Renal cortex interstitium (tissue), 11 donors: ENCODE measurements at regions not wholly inside any gene's neighbourhood (a gene's known extent, or its start where the extent isn't known, plus 50 kb on each side); places are given as distances from the start of the nearest gene placed in this dataset.

Experiments used
- DNase-seq, 11 donors: peaks; one replicate each; pipeline ENCODE4 v3.0.0-alpha.2; 2013; ENCODE audit warnings: low read depth in 9 of 11, low spot score in 4 of 11; ENCODE audit errors: extremely low read depth in 1 of 11

GRCh38 chr13:112233716-112234115, 142.4 kb upstream of the SPACA7 start:
- no peak for DNase-seq

- DNase-seq: no peak
Measured at GRCh38 chr13:112234131-112234875, 141.9 kb upstream of the SPACA7 start.

- DNase-seq: no peak
Measured at GRCh38 chr13:112236016-112236415, 140.1 kb upstream of the SPACA7 start.

- no peak for DNase-seq
Measured at GRCh38 chr13:112236539-112237197, 139.5 kb upstream of the SPACA7 start.

GRCh38 chr13:112238436-112238995, 137.6 kb upstream of the SPACA7 start:
- no peak for DNase-seq

GRCh38 chr13:112240076-112240475, 136.1 kb upstream of the SPACA7 start:
- no peak for DNase-seq

- no peak for DNase-seq
Measured at GRCh38 chr13:112241288-112241687, 134.9 kb upstream of the SPACA7 start.

GRCh38 chr13:112242777-112243176, 133.4 kb upstream of the SPACA7 start:
- DNase-seq: no peak

GRCh38 chr13:112244061-112244460, 132.1 kb upstream of the SPACA7 start:
- DNase-seq: no peak

GRCh38 chr13:112244495-112245177, 131.5 kb upstream of the SPACA7 start:
- DNase-seq: no peak

- DNase-seq: no peak
Measured at GRCh38 chr13:112245179-112245724, 130.9 kb upstream of the SPACA7 start.

- no peak for DNase-seq
Measured at GRCh38 chr13:112245989-112246388, 130.2 kb upstream of the SPACA7 start.

GRCh38 chr13:112246731-112247470, 129.3 kb upstream of the SPACA7 start:
- DNase-seq: no peak

GRCh38 chr13:112247471-112248405, 128.4 kb upstream of the SPACA7 start:
- DNase-seq: no peak

- no peak for DNase-seq
Measured at GRCh38 chr13:112248406-112248760, 127.8 kb upstream of the SPACA7 start.

- peak in 1 of 11 donors; percentile 14 for DNase-seq
Measured at GRCh38 chr13:112248862-112249592, 127.1 kb upstream of the SPACA7 start.
